Osteoblast (primary cell): ENCODE measurements at regions not wholly inside any gene's neighbourhood (a gene's known extent, or its start where the extent isn't known, plus 50 kb on each side); places are given as distances from the start of the nearest gene placed in this dataset.

Experiments
- DNase-seq: peaks from one replicate; pipeline ENCODE4 v3.0.0; 2011; ENCODE audit warnings: low spot score, mixed read lengths; ENCODE audit not compliant: insufficient read length; ENCODE audit errors: missing footprints
- H2AFZ ChIP-seq: 2 replicates; pipeline ENCODE4 v1.6.0; 2011; ENCODE audit warnings: mild to moderate bottlenecking, low read length
- H3K27ac ChIP-seq: 2 replicates; pipeline ENCODE4 v1.5.1; 2011; ENCODE audit warnings: mild to moderate bottlenecking, low read depth, low read length, moderate library complexity
- H3K27me3 ChIP-seq: 2 replicates; pipeline ENCODE4 v1.6.0; 2012; ENCODE audit warnings: mild to moderate bottlenecking, control low read depth, inconsistent platforms, low read length, moderate library complexity; ENCODE audit not compliant: insufficient read depth
- H3K36me3 ChIP-seq: 2 replicates; pipeline ENCODE4 v1.5.1; 2011; ENCODE audit warnings: mild to moderate bottlenecking, low read length, control low read depth, moderate library complexity; ENCODE audit not compliant: insufficient read depth
- H3K4me1 ChIP-seq: 2 replicates; pipeline ENCODE4 v1.5.1; 2011; ENCODE audit warnings: mild to moderate bottlenecking, low read length, control low read depth, moderate library complexity; ENCODE audit not compliant: insufficient read depth
- H3K4me2 ChIP-seq: 2 replicates; pipeline ENCODE4 v1.6.0; 2011; ENCODE audit warnings: mild to moderate bottlenecking, low read length; ENCODE audit not compliant: insufficient read depth
- H3K4me3 ChIP-seq: fragments of 200-600 bp; sonication (generic); 3 replicates; pipeline ENCODE4 v1.5.1; 2012; ENCODE audit warnings: mild to moderate bottlenecking, low read length, inconsistent platforms; ENCODE audit not compliant: insufficient read depth
- H3K79me2 ChIP-seq: 2 replicates; pipeline ENCODE4 v1.6.0; 2012; ENCODE audit warnings: mild to moderate bottlenecking, low read length, control low read depth, inconsistent platforms; ENCODE audit not compliant: insufficient read depth
- H3K9me3 ChIP-seq: 2 replicates; pipeline ENCODE4 v1.5.1; 2011; ENCODE audit warnings: low read depth, low read length, control low read depth
- H4K20me1 ChIP-seq: 2 replicates; pipeline ENCODE4 v1.6.0; 2012; ENCODE audit warnings: mild to moderate bottlenecking, low read length, control low read depth; ENCODE audit not compliant: insufficient read depth
- TF ChIP-seq, protein P1 (sequence below): IDR thresholded peaks from 2 replicates; pipeline ENCODE4 v1.5.1; 2011; ENCODE audit warnings: mild to moderate bottlenecking, low read depth, low read length, moderate library complexity; ENCODE audit errors: extremely low read depth

DNA sequence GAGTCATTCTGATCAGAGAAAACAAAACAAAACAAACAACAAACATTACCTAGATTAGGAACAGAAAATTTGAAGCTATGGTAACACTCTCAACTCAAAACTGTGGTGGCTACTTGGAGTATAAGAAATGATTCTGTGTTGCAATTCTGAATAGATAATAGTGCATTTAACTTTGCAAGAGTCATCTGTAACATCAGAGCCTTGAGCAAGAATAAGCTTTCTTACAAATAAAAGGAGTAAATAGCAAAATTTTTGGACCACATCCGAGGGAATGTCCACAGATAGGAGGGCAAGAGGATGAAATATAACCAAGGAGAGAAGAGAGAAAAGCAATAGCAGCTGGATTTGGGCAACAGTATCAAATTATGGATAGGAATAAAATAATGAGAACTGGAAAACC, 1090.6 kb downstream of the SLC6A15 start:
- DNase-seq: no peak
- H3K9me3 ChIP-seq: no peaks in the 10 kb centered on the region
- H4K20me1 ChIP-seq: no peaks in the 10 kb centered on the region
- no peaks in the 10 kb centered on the region for H3K79me2 ChIP-seq
- H2AFZ ChIP-seq: no peak overlapping the region
- H3K4me3 ChIP-seq: no peak overlapping the region
- no peaks in the 10 kb centered on the region for H3K27me3 ChIP-seq
- H3K4me2 ChIP-seq: no peak overlapping the region
- no peaks in the 10 kb centered on the region for H3K4me1 ChIP-seq
- TF ChIP-seq, protein P1, sequence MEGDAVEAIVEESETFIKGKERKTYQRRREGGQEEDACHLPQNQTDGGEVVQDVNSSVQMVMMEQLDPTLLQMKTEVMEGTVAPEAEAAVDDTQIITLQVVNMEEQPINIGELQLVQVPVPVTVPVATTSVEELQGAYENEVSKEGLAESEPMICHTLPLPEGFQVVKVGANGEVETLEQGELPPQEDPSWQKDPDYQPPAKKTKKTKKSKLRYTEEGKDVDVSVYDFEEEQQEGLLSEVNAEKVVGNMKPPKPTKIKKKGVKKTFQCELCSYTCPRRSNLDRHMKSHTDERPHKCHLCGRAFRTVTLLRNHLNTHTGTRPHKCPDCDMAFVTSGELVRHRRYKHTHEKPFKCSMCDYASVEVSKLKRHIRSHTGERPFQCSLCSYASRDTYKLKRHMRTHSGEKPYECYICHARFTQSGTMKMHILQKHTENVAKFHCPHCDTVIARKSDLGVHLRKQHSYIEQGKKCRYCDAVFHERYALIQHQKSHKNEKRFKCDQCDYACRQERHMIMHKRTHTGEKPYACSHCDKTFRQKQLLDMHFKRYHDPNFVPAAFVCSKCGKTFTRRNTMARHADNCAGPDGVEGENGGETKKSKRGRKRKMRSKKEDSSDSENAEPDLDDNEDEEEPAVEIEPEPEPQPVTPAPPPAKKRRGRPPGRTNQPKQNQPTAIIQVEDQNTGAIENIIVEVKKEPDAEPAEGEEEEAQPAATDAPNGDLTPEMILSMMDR: no peak
- H3K27ac ChIP-seq: no peak overlapping the region
- H3K36me3 ChIP-seq: no peaks in the 10 kb centered on the region

DNA sequence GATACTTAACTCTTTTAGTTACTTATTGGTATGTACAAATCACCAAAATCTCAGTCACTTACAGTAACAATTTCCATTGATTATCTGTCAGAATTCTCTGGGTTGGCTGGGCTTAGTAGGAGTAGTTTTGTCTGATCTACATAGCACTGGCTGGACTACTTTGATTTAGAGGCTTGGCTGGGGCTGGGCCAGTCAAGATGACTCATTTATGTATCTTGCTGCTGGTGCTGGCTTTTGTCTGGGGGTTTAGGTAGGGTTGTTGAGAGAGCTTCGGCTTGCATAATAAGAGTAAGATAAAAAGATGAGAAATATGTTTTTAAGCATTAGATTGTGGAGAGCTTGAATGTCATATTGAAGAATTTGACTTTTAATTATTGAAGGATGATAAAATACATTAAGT, 1093.7 kb downstream of the SLC6A15 start:
- Histone ChIP-seq H4K20me1 (no peaks in the 10 kb centered on the region), H3K4me1 (no peaks in the 10 kb centered on the region), H2AFZ (no peak overlapping the region), H3K4me2 (no peak overlapping the region), H3K9me3 (no peaks in the 10 kb centered on the region), H3K27me3 (no peaks in the 10 kb centered on the region), H3K79me2 (no peaks in the 10 kb centered on the region), H3K36me3 (no peaks in the 10 kb centered on the region), H3K27ac (no peak overlapping the region), H3K4me3 (no peak overlapping the region)
- DNase-seq: no peak
- TF ChIP-seq, protein P1: no peak

DNA sequence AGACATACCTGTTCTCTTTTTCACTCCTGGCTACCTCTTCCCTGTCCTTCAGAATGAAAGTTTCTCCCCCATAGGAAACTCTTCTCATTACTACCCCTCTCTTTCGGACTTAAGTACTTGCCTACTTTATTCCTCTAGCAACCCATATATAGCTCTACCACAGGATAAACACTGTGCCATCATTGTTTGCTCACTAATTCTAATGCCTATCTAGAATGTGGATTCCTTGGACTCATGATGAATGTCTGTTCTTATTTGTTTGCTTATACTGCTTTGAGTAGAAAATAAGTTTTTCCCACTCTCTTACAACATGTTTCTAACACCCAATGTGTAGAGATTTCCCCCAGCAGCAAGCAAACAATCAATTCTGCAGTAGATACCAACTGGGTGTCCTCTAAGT, 1094.9 kb downstream of the SLC6A15 start:
- H2AFZ ChIP-seq: no peak overlapping the region
- no peaks in the 10 kb centered on the region for H3K4me1 ChIP-seq
- H3K27ac ChIP-seq: no peak overlapping the region
- no peak overlapping the region for H3K4me2 ChIP-seq
- H3K9me3 ChIP-seq: no peaks in the 10 kb centered on the region
- no peaks in the 10 kb centered on the region for H4K20me1 ChIP-seq
- no peaks in the 10 kb centered on the region for H3K36me3 ChIP-seq
- DNase-seq: no peak
- H3K4me3 ChIP-seq: no peak overlapping the region
- H3K27me3 ChIP-seq: no peaks in the 10 kb centered on the region
- TF ChIP-seq, protein P1: no peak
- no peaks in the 10 kb centered on the region for H3K79me2 ChIP-seq

DNA sequence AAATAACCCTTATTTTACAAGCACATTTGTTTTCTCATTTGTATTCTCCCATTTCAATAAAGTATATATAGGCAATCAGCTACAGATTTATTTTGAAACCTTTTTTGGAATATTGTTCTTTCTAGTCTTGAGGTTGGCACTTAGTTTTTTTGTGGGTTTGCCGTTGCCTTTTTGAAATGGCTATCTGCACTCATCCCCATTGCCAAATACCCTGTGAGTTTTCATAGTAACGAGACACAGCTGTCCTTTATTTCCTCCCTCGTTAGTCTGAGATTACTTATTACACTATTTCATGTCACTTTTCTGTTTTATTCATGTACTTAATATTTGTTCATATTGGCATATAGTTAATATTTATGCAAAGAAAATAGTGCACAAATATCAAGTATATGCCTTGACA, 1104.0 kb downstream of the SLC6A15 start:
- no peaks in the 10 kb centered on the region for H3K79me2 ChIP-seq
- H3K36me3 ChIP-seq: no peaks in the 10 kb centered on the region
- no peaks in the 10 kb centered on the region for H4K20me1 ChIP-seq
- DNase-seq: no peak
- no peak overlapping the region for H2AFZ ChIP-seq
- H3K9me3 ChIP-seq: no peaks in the 10 kb centered on the region
- no peak overlapping the region for H3K4me3 ChIP-seq
- no peaks in the 10 kb centered on the region for H3K4me1 ChIP-seq
- no peak overlapping the region for H3K27ac ChIP-seq
- H3K27me3 ChIP-seq: no peaks in the 10 kb centered on the region
- no peak overlapping the region for H3K4me2 ChIP-seq
- TF ChIP-seq, protein P1: no peak
